Esophagus muscularis mucosa (tissue), 4 donors: ENCODE measurements at regions not wholly inside any gene's neighbourhood (a gene's known extent, or its start where the extent isn't known, plus 50 kb on each side); places are given as distances from the start of the nearest gene placed in this dataset.

Experiments used
- DNase-seq: peaks from one replicate; pipeline ENCODE4 v3.0.0-alpha.2; 2017; ENCODE audit errors: extremely low spot score
- H3K27ac ChIP-seq, 4 donors: fragments of 200-600 bp; sonication (generic); replicated peaks in 1 of 4; 1 replicate in 3 of 4; 2 replicates in 1 of 4; pipeline ENCODE4 v1.5.1; 2016 to 2019; ENCODE audit warnings: mild to moderate bottlenecking in 1 of 4
- H3K27me3 ChIP-seq, 4 donors: fragments of 200-600 bp; sonication (generic); one replicate each; pipeline versions ENCODE4 v1.5.1 to v1.6.0; 2016 to 2019
- H3K36me3 ChIP-seq, 4 donors: fragments of 200-600 bp; sonication (generic); one replicate each; pipeline ENCODE4 v1.5.1; 2016 to 2019
- H3K4me1 ChIP-seq, 4 donors: fragments of 200-600 bp; sonication (generic); one replicate each; pipeline ENCODE4 v1.5.1; 2016 to 2019
- H3K4me3 ChIP-seq, 4 donors: fragments of 200-600 bp; sonication (generic); 1 replicate in 2 of 4; 2 replicates in 2 of 4; pipeline ENCODE4 v1.5.1; 2016 to 2019; ENCODE audit warnings: mild to moderate bottlenecking in 4 of 4, moderate library complexity in 1 of 4
- H3K9me3 ChIP-seq, 4 donors: fragments of 200-600 bp; sonication (generic); 1 replicate in 3 of 4; 2 replicates in 1 of 4; pipeline ENCODE4 v1.5.1; 2016 to 2019
- CTCF ChIP-seq, 3 experiments: fragments of 200-600 bp in 2 of 3; fragments of 450-650 bp in 1 of 3; sonication (generic) in 2 of 3; IDR thresholded peaks; one replicate each; pipeline ENCODE4 v1.5.1; 2017 to 2019; ENCODE audit warnings: antibody characterized with exemption in 3 of 3, mild to moderate bottlenecking in 2 of 3, moderate library complexity in 1 of 3
- EP300 ChIP-seq: sonication (generic); formaldehyde crosslinking; IDR thresholded peaks from one replicate; pipeline ENCODE4 v1.6.1; 2017; ENCODE audit warnings: antibody characterized with exemption
- POLR2A ChIP-seq: fragments of 450-650 bp; IDR thresholded peaks from one replicate; pipeline ENCODE4 v1.6.1; 2017; ENCODE audit warnings: antibody characterized with exemption, moderate library complexity, mild to moderate bottlenecking, low read depth
- POLR2AphosphoS5 ChIP-seq, 2 donors: sonication (generic); formaldehyde crosslinking; IDR thresholded peaks; one replicate each; pipeline ENCODE4 v1.6.1; 2017; ENCODE audit warnings: antibody characterized with exemption in 2 of 2
- WGBS: methylation state at CpG from one replicate; pipeline ENCODE4 v1.1.5; 2018; 5-methylcytosine and 5-hydroxymethylcytosine counted together
- intact Hi-C: fragments of 100-400 bp; cut with DNase I; formaldehyde crosslinking; loops from one replicate; pipeline ENCODE4 v1.15.1; 2023
- small RNA-seq, 3 donors: library from RNA; depleted of rRNA; stranded (forward); fragments of <200 nt; gene quantifications; one replicate each; pipeline ENCODE3, GENCODE V24; 2016

GRCh38 chr2:42843611-42844010 lies 51.2 kb upstream of the HAAO start:
- peaks cover 16 to 78% (median 48%) of the 10 kb centered on the region in 4 donors for H3K4me1 ChIP-seq
- TF ChIP-seq EP300 (no peak), POLR2A (no peak), CTCF (IDR thresholded peaks at IDR 0.05) (no peak), POLR2AphosphoS5 (IDR thresholded peaks at IDR 0.05) (no peak)
- DNase-seq, result no peak
- H3K27ac ChIP-seq, result peak overlapping the region in 1 of 4 donors; percentile 31
- no peaks in the 10 kb centered on the region for H3K27me3 ChIP-seq
- no peaks in the 10 kb centered on the region for H3K36me3 ChIP-seq
- intact Hi-C loops, result no loop called here
- no peaks in the 10 kb centered on the region for H3K9me3 ChIP-seq
- H3K4me3 ChIP-seq, result no peak overlapping the region

DNA sequence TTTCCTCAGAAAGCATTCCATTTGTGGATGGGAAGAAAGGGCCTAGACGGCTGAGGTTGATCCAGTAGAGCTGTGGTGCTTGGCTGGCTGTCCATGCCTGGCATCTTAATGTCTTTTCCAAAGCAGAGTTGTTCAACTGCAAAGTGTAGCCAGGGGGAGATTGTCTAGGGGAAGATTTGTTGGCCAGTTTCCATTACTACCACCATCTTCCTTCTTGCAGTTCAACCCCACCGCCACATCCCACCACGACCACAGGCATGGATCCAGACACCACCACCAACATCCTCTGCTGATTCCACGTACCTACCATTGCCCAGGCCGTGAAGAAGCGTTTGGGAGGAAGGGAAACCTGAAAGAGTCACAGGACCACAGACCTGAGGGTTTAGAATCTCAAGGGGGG lies 50.7 kb upstream of the HAAO start:
- H3K9me3 ChIP-seq, result no peaks in the 10 kb centered on the region
- H3K4me1 ChIP-seq, result peaks cover 16 to 74% (median 48%) of the 10 kb centered on the region in 4 donors
- H3K36me3 ChIP-seq, result no peaks in the 10 kb centered on the region
- no peak for TF ChIP-seq CTCF (IDR thresholded peaks at IDR 0.05)
- no peak for TF ChIP-seq EP300
- no peak for TF ChIP-seq POLR2A
- TF ChIP-seq POLR2AphosphoS5 (IDR thresholded peaks at IDR 0.05), result no peak
- H3K27me3 ChIP-seq, result no peaks in the 10 kb centered on the region
- 87% methylated on average over 6 of the region's 6 CpGs for WGBS
- H3K27ac ChIP-seq, result peak overlapping the region in 2 of 4 donors; percentile 10 to 31
- DNase-seq, result no peak
- intact Hi-C loops, result no loop called here
- no peak overlapping the region for H3K4me3 ChIP-seq

- no peak overlapping the region for H3K4me3 ChIP-seq
- no peak for DNase-seq
- intact Hi-C loops, result no loop called here
- WGBS, result 82% methylated on average over 4 of the region's 4 CpGs
- H3K4me1 ChIP-seq, result peaks cover 16 to 67% (median 48%) of the 10 kb centered on the region in 4 donors
- TF ChIP-seq POLR2AphosphoS5 (IDR thresholded peaks at IDR 0.05) (no peak), POLR2A (no peak), CTCF (IDR thresholded peaks at IDR 0.05) (no peak), EP300 (no peak)
- H3K36me3 ChIP-seq, result no peaks in the 10 kb centered on the region
- H3K27ac ChIP-seq, result peak overlapping the region in 1 of 4 donors; percentile 10
- no peaks in the 10 kb centered on the region for H3K9me3 ChIP-seq
- H3K27me3 ChIP-seq, result no peaks in the 10 kb centered on the region
Observed at GRCh38 chr2:42842466-42842865, 50.1 kb upstream of the HAAO start.

Small RNA genes in the stretch of these regions (small RNA-seq; reads per million reads assigned to genes)
- 0 reads per million in 3 donors for gene RNU6-242P
